GM21737 (cell line): ENCODE measurements at regions not wholly inside any gene's neighbourhood (a gene's known extent, or its start where the extent isn't known, plus 50 kb on each side); places are given as distances from the start of the nearest gene placed in this dataset.
"Not testable (repeated sequence)": the region's sequence is repeated elsewhere in the genome, so short reads cannot be mapped to it uniquely, and the experiment has no call there.

ENCODE experiments used
- ATAC-seq: cut with Tn5 transposase; IDR thresholded peaks from one replicate; pipeline ENCODE4 v1.9.1; 2021; ENCODE audit warnings: mild to moderate bottlenecking, moderate library complexity; ENCODE audit not compliant: unreplicated experiment

DNA sequence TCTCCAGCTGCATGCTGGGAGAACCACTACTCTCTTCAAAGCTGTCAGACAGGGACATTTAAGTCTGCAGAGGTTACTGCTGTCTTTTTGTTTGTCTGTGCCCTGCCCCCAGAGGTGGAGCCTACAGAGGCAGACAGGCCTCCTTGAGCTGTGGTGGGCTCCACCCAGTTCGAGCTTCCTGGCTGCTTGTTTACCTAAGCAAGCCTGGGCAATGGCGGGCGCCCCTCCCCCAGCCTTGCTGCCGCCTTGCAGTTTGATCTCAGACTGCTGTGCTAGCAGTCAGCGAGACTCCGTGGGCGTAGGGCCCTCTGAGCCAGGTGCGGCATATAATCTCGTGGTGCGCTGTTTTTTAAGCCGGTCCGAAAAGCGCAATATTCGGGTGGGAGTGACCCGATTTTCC is 215.0 kb downstream of the STIM2 start:
- not testable (repeated sequence) for ATAC-seq

DNA sequence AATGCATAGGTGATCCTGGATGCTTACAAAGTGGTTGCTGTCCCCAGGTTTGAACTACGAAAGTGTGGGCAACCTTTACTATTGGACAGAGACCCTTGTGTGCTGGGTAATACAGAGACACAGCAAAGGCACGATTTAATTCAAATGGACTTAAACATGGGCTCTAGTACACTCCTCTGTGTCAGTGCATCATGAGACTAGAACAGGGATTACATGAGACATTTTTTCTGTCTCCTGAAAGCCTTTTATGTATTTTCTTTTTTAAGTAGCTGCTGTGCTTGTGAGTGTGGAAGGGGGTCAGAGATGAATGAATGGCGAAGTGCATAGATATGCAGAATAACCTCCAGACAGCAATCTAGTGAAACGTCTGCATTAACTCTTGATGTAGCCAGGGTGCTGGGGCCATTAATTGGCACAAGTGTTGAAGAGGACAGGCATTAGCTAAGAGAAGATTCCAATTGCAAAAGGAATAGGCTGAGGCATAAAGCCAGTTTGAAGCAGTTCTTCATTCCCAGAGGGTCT is 218.4 kb downstream of the STIM2 start:
- ATAC-seq: no peak

DNA sequence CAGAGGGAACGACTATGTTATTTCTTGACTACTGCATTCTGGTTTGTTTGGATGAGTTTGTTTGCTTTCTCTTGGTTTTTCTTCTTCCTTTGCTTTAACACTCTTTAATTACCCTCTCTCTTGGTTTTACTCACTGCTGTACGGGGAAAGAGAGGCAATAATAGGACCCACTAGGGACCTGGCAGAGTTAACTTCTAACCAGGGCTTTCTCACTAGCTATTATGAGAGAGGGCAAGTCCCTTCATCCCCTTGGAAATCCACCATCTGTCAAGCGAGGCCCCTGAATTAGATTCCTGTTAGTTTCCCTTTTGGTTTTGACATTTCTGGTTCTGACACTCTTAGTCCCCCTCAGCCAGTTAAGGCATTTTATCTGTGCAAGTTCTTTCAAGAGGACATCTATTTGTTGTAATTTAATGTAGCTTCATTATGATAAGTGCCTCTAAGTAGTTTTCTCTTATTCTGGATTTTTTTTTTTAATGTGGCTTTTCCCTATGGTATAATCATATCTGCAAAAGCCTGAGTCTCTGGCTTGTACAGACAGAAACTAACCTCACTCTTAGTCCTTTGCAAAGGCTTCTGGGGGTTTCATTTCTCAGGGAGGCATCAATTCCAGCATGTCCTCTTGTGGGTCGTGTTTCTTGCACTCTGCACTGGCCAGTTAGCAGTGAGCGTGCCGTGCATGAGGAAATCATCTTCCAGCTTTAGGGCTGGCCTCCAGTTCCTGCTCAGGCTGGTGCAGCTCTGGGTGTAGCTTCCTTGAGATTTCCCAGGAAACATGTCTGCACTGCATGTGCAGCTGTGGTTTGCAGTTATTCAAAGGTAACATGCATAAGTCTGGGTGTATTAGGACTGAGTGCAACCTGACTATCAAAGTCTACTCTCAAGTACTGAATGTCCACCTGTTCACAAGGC is 221.3 kb downstream of the STIM2 start:
- ATAC-seq: peak; percentile 51

DNA sequence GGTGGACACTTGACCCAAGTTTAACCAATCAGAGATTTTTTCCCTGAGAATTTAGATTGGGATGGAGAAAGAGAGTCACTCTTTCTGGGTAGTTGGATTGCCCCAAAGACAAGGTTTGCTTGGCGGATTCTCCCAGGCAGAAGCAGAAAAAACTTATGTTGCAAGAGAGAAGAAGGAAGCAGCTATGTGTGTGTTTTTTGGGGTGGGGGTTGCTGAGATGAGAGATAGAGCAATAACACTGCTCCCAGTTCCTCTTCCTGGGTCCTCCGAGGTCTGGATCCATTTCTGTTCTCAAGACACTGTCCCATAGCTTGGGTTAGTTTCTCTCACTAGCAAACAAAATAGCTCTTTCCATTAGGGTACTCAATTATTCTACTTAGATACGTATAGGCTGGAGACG is 222.1 kb downstream of the STIM2 start:
- no peak for ATAC-seq

GRCh38 chr4:27084685-27085361 is 224.2 kb downstream of the STIM2 start:
- ATAC-seq: no peak

- ATAC-seq: no peak
Measured at GRCh38 chr4:27085396-27085795, 224.8 kb downstream of the STIM2 start.

DNA sequence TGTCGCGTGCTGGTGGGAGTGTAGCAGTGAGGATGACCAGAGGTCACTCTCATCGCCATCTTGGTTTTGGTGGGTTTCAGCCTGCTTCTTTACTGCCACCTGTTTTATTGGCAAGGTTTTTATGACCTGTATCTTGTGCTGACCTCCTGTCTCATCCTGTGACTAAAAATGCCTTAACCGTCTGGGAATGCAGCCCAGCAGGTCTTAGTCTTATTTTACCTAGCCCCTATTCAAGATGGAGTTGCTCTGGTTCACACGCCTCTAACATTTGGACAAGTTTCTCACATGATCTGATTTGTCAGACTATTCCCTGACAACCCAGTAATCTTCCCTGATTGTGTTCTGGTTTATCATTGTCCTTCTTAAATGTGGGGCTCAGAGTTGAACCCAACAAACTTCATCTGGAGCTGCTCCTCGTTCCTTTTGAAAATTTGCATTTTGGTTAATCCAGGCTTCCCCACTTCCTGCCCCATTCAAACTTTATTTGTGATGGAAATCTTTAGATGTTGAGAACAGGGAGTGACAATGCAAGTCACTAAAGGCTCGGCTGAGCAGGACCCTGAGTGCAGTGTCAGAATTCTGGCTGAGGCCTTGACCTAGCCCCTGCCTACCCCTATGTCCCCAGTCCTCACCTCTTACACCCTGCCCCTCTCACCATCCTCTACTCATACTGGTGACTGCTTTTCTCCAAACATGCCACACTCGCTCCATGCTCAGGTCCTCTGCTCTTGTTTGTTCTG is 226.8 kb downstream of the STIM2 start:
- no peak for ATAC-seq

DNA sequence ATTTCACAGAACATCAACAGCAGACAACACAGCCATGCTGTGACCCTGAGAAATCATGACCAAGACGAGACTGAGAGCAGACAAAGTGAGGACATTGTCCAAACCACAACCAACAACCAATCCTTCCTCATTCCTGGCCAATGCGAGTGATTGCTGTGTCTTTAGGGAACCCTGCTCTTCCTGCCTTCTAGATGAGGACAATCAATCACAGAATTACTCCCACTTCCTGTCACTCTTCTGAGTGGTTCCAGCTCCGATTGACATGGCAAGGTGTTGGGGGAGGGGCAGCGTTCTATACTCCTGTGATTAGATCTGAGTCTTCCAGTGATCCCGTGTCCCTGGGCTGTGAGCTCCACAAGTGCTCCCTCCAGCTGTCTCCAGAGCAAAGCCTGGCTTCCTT is 227.8 kb downstream of the STIM2 start:
- ATAC-seq: no peak

- ATAC-seq: no peak
Measured at GRCh38 chr4:27089186-27089585, 228.5 kb downstream of the STIM2 start.

DNA sequence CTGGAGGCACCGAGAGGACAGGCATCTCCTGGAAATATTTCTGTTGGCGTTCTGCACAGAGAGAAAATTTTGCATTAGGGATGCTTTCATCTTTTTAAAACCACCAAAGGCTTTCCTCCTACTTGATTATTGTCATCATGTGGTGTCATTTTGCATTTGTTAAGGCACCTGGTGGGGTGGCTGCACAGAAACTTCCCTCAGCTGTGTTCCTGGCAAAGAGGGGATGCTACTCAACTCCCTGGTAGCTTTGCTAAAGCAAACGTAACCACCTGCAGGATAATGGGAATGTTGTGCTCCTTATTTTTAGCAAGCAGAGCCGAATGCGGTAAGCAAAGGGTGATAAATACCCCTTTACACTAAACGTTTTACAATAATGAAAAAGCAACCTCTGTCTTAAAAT is 229.8 kb downstream of the STIM2 start:
- ATAC-seq: no peak

- ATAC-seq: no peak
Measured at GRCh38 chr4:27094224-27094623, 233.6 kb downstream of the STIM2 start.

GRCh38 chr4:27094783-27095182 is 234.1 kb downstream of the STIM2 start:
- no peak for ATAC-seq

GRCh38 chr4:27096142-27096824 is 235.6 kb downstream of the STIM2 start:
- no peak for ATAC-seq

GRCh38 chr4:27098034-27098433 is 237.4 kb downstream of the STIM2 start:
- no peak for ATAC-seq

DNA sequence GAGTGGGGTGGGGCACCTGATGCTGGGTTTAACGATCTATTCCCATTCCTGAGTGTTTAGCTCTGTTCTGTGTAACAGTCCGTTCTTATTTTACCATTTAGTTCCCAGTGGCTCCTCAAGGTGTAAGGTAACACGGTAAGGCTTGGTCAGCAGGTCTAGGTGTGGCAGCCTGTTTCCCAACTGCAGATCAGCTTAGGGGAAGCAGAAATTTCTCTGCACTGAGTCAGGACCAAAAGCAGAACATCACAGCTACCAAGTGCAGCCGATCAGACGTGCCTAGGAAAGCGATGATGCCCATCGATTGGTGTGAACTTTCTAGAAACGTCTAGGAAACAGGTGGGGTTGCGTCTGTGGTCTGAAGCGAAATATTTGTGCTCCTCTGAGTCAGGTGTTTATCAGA is 240.1 kb downstream of the STIM2 start:
- ATAC-seq: no peak

- no peak for ATAC-seq
Measured at GRCh38 chr4:27101126-27101525, 240.5 kb downstream of the STIM2 start.

- no peak for ATAC-seq
Measured at GRCh38 chr4:27101561-27101960, 240.9 kb downstream of the STIM2 start.

DNA sequence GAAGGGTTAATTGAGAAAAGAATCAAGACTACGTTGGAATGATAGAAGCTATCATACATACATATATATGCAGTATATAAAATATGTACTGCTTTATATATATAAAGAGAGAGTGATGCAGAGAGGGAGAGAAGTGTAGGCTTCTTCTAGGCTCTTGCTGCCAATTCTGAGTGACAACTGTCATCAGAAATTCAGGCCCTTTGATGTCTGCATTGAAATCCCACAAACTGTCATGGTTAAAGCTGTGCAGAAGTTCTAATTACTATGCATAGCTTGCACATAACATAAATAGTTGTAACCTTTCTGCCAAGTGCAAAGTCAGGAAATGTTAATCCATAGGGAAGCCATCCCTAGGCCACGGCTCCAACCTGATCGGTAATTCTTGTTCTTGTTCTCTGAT is 251.0 kb downstream of the STIM2 start:
- ATAC-seq: no peak

- no peak for ATAC-seq
Measured at GRCh38 chr4:27112587-27112986, 251.9 kb downstream of the STIM2 start.

GRCh38 chr4:27115221-27115620 is 254.6 kb downstream of the STIM2 start:
- no peak for ATAC-seq

DNA sequence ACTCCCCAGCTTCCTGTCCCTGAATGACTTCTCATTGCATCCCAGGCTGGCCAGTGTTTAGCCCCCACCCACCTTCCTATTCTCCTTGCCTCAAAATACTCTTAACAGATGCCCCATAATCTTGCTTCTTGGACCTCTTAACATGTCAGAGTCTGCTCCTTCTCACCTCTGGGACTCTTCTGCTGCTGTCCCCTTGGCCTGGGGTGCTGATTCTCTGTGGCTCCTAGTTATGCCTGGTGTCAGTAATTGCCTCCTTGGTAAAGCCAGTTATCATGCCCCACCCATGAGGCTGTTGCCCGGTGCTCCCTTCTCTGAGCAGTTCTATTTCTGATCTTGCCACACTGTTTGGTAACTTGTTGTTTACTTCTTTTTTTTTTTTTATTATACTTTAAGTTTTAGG is 256.8 kb downstream of the STIM2 start:
- ATAC-seq: no peak
